UCSD-AML1 (cell line): ENCODE measurements at regions not wholly inside any gene's neighbourhood (a gene's known extent, or its start where the extent isn't known, plus 50 kb on each side); places are given as distances from the start of the nearest gene placed in this dataset.

ENCODE experiments used
- DNase-seq: peaks from one replicate; lab custom pipeline; 2025; ENCODE audit not compliant: unreplicated experiment; lab: John Stamatoyannopoulos, UW

GRCh38 chr14:71482671-71483070, 449.6 kb upstream of the RGS6 start:
- no peak for DNase-seq

DNA sequence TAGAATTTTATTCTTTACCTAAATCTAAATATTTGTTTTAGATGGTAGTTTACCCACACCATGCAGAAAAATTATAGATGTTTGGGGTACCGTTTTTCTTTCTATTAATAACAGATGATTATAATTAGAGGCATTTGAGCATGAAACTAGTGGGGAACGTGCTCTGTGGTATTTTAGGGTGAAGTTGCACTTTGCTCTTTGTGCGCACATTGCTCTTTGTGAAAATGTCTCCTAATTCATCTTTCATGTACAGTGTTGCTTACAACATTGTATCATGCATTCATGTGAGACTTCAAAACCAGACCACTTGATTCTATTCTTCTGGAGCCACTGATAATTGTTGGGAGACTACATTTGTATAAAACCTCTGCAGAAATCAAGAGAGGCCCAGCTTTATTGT, 449.1 kb upstream of the RGS6 start:
- DNase-seq: no peak

DNA sequence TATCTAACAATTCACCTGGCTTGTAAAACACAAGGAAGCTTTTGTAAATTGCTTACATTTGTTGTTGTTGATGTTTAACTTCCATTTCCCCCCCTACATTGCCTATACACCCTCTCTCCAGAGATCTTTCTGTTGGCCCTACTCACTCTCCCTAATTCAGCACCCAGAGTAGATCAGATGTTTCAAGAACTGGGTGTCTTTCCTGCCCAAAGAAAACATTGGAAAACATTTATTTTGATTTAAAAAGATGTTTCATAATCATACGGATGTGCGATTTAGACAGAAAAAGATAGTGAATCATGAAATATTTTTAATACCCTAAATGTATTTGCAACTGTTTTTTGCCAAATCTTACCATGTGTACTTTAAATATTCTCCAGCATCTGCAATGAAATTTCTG, 446.4 kb upstream of the RGS6 start:
- no peak for DNase-seq

DNA sequence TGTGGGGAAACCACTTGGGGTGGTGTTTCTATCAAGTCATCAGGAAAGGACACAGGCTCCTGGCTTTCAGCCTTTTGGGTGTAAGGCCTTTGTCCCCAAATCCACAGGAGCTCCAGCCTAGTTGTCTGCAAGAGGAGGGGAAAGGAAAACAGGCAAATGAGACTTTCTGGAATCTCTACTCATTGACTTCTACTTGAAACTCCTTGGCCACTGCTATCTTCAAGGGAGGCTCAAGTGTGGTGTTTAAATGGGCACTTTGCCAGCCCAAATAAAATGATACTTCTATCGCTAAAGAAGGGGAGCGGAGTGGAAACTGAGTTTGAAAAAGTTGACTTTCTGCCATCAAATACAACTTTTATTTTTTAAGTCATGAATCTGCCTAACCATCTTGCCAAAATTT, 445.9 kb upstream of the RGS6 start:
- DNase-seq: no peak

- no peak for DNase-seq
These were observed 444.8 kb upstream of the RGS6 start for GRCh38 chr14:71487449-71487848.

DNA sequence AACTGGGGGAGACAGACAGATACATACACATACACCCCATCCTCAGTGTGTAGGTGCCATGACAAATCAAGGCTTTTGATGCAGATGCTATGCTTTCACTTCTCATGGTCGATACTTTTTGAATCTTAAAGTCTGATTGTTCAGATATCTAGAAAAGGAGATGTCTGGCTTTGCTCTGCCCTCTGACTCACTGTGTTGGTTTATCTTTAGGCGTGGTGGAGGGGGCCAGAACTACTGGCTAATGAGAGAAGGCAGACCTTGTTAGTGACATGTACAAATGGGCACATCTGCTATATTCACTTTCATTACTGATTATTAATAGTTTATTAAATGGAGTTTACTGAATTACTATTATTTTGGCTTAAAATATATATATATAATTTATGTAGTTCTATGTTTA, 444.3 kb upstream of the RGS6 start:
- no peak for DNase-seq

- no peak for DNase-seq
These were observed 443.5 kb upstream of the RGS6 start for GRCh38 chr14:71488703-71489191.

DNA sequence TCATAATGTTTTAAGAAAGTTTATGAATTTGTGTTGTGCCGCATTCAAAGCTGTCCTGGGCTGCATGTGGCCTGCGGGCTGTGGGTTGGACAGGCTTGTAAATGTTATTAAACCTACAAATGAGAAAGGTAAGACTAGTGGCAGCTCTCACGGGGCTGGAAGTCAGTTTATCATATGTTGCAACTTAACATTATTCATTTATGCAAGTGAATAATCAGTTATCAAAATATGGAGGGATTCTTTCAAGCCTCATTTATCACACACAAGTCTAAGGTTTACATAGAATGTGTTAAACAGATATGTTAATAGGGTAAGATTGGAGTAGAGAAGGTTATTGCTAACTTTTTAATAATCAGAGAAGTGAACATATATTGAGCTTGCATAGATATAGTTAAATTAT, 442.5 kb upstream of the RGS6 start:
- DNase-seq: no peak

GRCh38 chr14:71491931-71492330, 440.3 kb upstream of the RGS6 start:
- DNase-seq: no peak

- DNase-seq: no peak
These were observed 439.9 kb upstream of the RGS6 start for GRCh38 chr14:71492346-71492745.

GRCh38 chr14:71497645-71498086, 434.6 kb upstream of the RGS6 start:
- DNase-seq: no peak

GRCh38 chr14:71498212-71498611, 434.0 kb upstream of the RGS6 start:
- no peak for DNase-seq

DNA sequence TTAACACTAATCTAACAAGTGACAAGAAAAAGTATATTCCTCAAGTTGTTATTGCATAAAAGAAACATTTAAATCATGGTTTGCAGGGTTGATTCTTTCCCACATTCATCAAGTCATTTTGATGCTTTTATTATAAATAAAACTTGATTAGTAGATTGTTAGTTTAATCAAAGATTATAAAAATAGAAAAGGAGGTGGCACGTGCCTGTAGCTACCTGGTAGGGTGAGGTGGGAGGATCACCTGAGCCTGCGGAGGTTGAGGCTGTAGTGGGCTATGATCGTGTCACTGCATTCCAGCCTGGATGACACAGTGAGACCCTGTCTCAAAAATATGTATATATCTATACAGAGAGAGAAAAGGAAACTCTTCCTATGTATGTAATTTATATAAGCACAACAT, 433.2 kb upstream of the RGS6 start:
- no peak for DNase-seq

- no peak for DNase-seq
These were observed 424.5 kb upstream of the RGS6 start for GRCh38 chr14:71507681-71508080.

DNA sequence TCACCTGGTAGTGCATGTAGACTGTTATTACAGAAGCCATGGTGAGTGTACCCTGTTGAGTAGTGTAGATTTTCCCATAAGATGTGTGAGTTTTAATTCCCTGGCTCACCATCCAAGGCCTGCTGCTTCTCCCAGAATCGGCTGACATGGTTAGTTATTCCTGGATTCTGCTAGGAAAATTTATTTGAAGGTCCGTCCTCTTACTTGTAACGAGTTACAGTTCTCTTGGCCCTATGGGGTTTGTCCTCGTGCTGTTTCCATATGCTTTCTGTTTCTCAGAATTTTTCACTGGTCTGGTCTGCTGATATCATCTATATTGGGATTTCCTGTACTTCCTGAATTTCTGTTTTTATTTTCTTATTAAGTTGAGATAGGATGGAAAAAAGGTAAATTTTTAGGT, 423.3 kb upstream of the RGS6 start:
- no peak for DNase-seq

DNA sequence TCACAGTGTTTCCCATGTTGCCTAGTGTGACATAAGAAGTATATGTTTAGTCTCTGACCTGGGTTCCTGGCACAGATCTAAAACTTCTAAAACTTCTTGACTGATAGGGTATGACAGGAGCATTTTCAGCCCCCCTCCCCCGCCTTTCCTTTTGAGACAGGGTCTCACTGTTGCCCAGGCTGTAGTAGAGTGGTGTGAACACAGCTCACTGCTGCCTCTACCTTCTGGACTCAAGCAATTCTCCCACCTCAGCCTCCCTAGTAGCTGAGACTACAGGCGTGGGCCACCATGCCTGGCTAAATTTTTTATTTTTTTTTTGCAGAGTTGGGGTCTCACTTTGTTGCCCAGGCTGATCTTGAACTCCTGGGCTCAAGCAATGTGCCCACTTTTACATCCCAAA, 421.1 kb upstream of the RGS6 start:
- DNase-seq: no peak

DNA sequence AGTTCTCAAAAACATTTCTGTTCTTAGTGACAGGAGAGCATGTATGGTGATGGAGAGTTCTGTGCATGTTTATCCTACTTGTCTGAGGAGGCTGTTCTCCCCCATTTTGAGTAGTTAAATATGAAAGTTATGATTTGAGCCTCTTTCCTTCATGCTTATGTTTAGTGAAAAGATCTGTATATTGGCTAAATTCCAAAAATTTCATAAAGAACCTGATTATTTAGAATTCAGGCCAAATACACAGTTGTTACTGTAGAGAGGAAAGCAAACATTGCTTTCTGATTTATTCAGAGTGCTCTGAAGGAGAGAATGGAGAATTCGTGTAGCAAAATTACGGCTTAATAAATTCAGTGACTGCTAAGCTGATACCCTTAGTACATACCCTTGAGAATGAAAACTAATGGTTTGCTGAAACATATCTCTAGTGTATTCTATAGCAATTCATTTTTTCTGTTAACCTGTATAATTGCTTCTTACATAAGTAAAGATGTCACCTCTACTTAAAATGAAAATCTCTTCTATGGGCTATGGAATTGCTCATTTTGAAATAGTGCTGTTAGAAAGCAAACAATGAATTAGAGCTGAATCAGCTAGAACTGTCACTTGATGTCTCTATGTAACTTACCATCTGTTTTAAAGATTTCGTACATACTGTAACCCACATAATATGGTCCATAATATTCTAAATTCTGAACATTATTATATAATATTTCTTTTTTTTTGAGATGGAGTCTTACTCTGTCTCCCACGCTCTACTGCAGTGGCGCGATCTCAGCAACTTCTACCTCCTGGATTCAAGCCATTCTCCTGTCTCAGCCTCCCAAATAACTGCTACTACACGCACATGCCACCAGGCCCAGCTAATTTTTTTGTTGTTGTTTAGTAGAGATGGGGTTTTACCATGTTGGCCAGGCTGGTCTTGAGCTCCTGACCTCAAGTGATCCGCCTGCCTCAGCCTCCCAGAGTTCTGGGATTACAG, 417.0 kb upstream of the RGS6 start:
- DNase-seq: no peak

DNA sequence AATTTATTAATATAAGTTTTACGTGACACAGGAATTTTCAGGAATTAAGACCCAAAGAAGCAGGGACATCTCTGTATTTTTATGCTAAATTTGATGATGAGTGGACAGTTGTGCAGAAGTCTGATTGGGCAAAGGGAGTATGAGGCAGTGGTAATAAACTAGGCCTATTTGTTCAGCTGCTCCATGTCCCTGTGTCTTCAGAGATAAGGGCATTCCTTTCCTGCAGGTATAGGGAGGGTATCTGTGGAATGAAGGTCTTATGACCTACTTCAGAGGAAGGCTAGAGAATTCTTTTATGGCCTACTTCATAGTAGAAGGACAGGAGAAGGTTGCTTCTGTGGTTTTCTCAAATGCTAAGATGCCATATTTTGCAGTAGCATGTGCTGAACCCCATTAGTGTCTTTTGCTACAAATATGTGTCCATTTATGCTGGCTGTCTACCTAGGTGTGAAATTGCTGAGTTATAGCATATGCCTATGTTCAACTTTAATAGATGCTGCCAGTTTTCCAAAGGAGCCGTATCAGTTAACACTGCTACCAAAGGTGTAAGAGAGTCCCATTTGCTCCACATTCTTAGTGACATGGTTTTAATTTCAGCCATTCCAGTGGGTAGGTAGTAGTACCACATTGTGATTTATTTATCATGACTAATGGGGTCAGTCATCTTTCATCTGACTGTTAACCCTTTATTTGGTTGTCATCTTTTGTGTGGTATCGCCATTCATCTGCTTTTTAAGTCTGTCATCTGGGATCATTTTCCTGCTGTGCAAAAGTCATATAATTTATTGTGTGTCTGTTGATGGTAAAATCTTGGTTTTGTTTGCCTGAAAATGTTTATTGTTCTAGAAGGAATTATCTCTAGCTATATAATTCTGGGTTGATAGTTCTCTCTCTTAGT, 410.7 kb upstream of the RGS6 start:
- no peak for DNase-seq

DNA sequence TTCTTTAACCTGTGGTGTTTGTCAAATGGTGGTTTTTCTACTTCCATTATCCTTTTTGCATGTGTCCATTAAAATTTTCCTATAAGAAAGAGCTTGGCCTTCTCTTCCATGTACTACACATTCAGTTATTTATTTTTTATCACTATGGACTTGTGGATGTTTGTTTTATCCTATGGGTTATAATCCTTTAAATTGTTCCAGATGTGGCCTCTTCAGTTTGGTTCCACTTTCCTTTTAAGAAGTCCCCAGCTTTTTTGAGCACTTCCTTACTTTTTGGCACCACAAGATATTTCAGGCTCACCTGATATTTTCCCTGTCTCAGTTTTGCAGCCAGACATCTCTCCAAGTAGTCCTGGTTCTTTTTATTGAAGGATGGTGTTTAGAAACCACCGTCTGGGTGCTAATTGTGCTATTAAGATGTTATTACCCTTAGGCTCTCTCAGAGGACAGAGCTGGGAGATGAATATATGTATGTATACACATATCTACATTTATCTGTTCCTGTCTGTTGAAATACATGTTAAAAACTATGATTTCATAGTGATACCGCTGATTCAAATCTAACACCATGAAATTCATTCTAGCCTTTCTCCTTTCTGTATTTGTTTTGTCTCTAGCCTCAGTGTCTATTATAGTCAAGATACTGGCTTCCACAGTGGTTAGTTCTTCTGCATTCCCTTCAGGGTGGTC, 408.5 kb upstream of the RGS6 start:
- DNase-seq: no peak

- no peak for DNase-seq
These were observed 407.8 kb upstream of the RGS6 start for GRCh38 chr14:71524320-71524982.
